IMR-90 (cell line): ENCODE measurements at regions not wholly inside any gene's neighbourhood (a gene's known extent, or its start where the extent isn't known, plus 50 kb on each side); places are given as distances from the start of the nearest gene placed in this dataset.

Experiments
- ATAC-seq: fragments of 200-7000 bp; cut with Tn5 transposase; 2 replicates; pipeline ENCODE4 v1.9.1; 2020; ENCODE audit warnings: low read depth, mild to moderate bottlenecking, moderate library complexity
- BruUV-seq: library from RNA; stranded (reverse); fragments of 400-500 nt; replicated peaks from 2 replicates; lab custom pipeline; 2021; lab: Mats Ljungman, UMichigan
- CTCF ChIA-PET: fragments of 300-600 bp; formaldehyde crosslinking; extraction: SDS; loops from one replicate; lab custom pipeline; 2021; ENCODE audit warnings: antibody characterized with exemption; lab: Yijun Ruan, JAX
- POLR2A ChIA-PET: fragments of 300-600 bp; sonication (Branson Sonifier 250); formaldehyde crosslinking; loops from one replicate; lab custom pipeline; 2022; ENCODE audit warnings: antibody characterized with exemption; ENCODE audit not compliant: unreplicated experiment; lab: Charles Lee
- DNase-seq: peaks from one replicate; pipeline ENCODE4 v3.0.0; 2013
- H2AFZ ChIP-seq: replicated peaks from 2 replicates; pipeline ENCODE3; 2013; ENCODE audit warnings: low read length, mild to moderate bottlenecking; ENCODE audit not compliant: poor library complexity
- H2AK5ac ChIP-seq: 2 replicates; pipeline ENCODE4 v1.6.1; 2013; ENCODE audit warnings: low read depth, low read length, inconsistent platforms
- H2AK9ac ChIP-seq: replicated peaks from 2 replicates; pipeline ENCODE3; 2013; ENCODE audit warnings: mild to moderate bottlenecking, low read depth, low read length, moderate library complexity; ENCODE audit not compliant: poor library complexity
- H2BK120ac ChIP-seq: 2 replicates; pipeline ENCODE4 v1.6.1; 2013; ENCODE audit warnings: low read depth, low read length, inconsistent platforms
- H2BK15ac ChIP-seq: 3 replicates; pipeline ENCODE4 v1.6.1; 2013; ENCODE audit warnings: low read depth, low read length, inconsistent platforms
- H2BK20ac ChIP-seq: 2 replicates; pipeline ENCODE4 v1.6.1; 2013; ENCODE audit warnings: low read depth, mild to moderate bottlenecking, inconsistent platforms, low read length, moderate library complexity
- H2BK5ac ChIP-seq: 2 replicates; pipeline ENCODE4 v1.6.1; 2013; ENCODE audit warnings: mild to moderate bottlenecking, low read depth, low read length, inconsistent platforms; ENCODE audit not compliant: poor library complexity, severe bottlenecking
- H3K14ac ChIP-seq: replicated peaks from 2 replicates; pipeline ENCODE4 v1.6.1; 2013; ENCODE audit warnings: low read depth, low read length, inconsistent platforms
- H3K18ac ChIP-seq: 2 replicates; pipeline ENCODE4 v1.6.1; 2013; ENCODE audit warnings: low read depth, low read length, control low read depth
- H3K23ac ChIP-seq: 2 replicates; pipeline ENCODE4 v1.6.1; 2013; ENCODE audit warnings: low read depth, low read length, inconsistent platforms
- H3K27ac ChIP-seq: 2 replicates; pipeline ENCODE4 v1.5.1; 2013; ENCODE audit warnings: mild to moderate bottlenecking, control low read depth, low read length; ENCODE audit not compliant: insufficient read depth
- H3K27me3 ChIP-seq: 2 replicates; pipeline ENCODE4 v1.6.1; 2013; ENCODE audit warnings: low read length; ENCODE audit not compliant: control insufficient read depth, insufficient read depth
- H3K36me3 ChIP-seq: 2 replicates; pipeline ENCODE4 v1.6.1; 2013; ENCODE audit warnings: low read length, mixed read lengths; ENCODE audit not compliant: control insufficient read depth, insufficient read depth
- H3K4ac ChIP-seq: 2 replicates; pipeline ENCODE4 v1.6.1; 2013; ENCODE audit warnings: low read depth, low read length, inconsistent platforms
- H3K4me1 ChIP-seq: 2 replicates; pipeline ENCODE4 v1.6.1; 2013; ENCODE audit warnings: low read length, mixed read lengths; ENCODE audit not compliant: control insufficient read depth, insufficient read depth
- H3K4me2 ChIP-seq: 2 replicates; pipeline ENCODE4 v1.6.1; 2013; ENCODE audit warnings: low read depth, mild to moderate bottlenecking, control low read depth, low read length, moderate library complexity
- H3K4me3 ChIP-seq: 2 replicates; pipeline ENCODE4 v1.5.1; 2013; ENCODE audit warnings: low read depth, mild to moderate bottlenecking, control low read depth, low read length, moderate library complexity; ENCODE audit not compliant: insufficient read depth
- H3K56ac ChIP-seq: 2 replicates; pipeline ENCODE4 v1.6.1; 2013; ENCODE audit warnings: low read length, inconsistent platforms; ENCODE audit not compliant: insufficient read depth; ENCODE audit errors: extremely low read depth
- H3K79me1 ChIP-seq, 2 experiments: 2 replicates each; pipeline ENCODE4 v1.6.1; 2013; ENCODE audit warnings: low read length in 2 of 2, inconsistent platforms in 1 of 2, low read depth in 1 of 2
- H3K9ac ChIP-seq: 2 replicates; pipeline ENCODE4 v1.6.1; 2013; ENCODE audit warnings: low read depth, low read length, control low read depth
- H3K9me1 ChIP-seq: 2 replicates; pipeline ENCODE4 v1.6.1; 2013; ENCODE audit warnings: low read length, inconsistent platforms; ENCODE audit not compliant: insufficient read depth
- H3K9me3 ChIP-seq: 2 replicates; pipeline ENCODE4 v1.6.1; 2013; ENCODE audit warnings: low read length; ENCODE audit not compliant: control insufficient read depth, insufficient read depth
- H4K20me1 ChIP-seq: 2 replicates; pipeline ENCODE4 v1.6.1; 2013; ENCODE audit warnings: low read length, inconsistent platforms; ENCODE audit not compliant: insufficient read depth
- H4K5ac ChIP-seq: 2 replicates; pipeline ENCODE4 v1.6.1; 2013; ENCODE audit warnings: mild to moderate bottlenecking, low read depth, low read length, control low read depth
- H4K8ac ChIP-seq, 2 experiments: 2 replicates each; pipeline ENCODE4 v1.6.1; 2013; ENCODE audit warnings: low read depth in 2 of 2, low read length in 2 of 2, control low read depth in 1 of 2, inconsistent platforms in 1 of 2
- H4K91ac ChIP-seq: 2 replicates; pipeline ENCODE4 v1.6.1; 2013; ENCODE audit warnings: low read depth, low read length, inconsistent platforms; ENCODE audit not compliant: insufficient read depth
- BHLHE40 ChIP-seq: fragments of 150-350 bp; IDR thresholded peaks from 2 replicates; pipeline ENCODE4 v1.6.1; 2016; ENCODE audit warnings: mild to moderate bottlenecking, low read depth, low read length
- CEBPB ChIP-seq: IDR thresholded peaks from 2 replicates; pipeline ENCODE4 v1.6.1; 2012; ENCODE audit warnings: low read depth, low read length, improper control_type of control experiment
- CHD1 ChIP-seq: IDR thresholded peaks from 2 replicates; pipeline ENCODE4 v1.6.1; 2012; ENCODE audit warnings: low read depth, low read length, improper control_type of control experiment
- FOS ChIP-seq: fragments of 150-350 bp; IDR thresholded peaks from 2 replicates; pipeline ENCODE4 v1.6.1; 2016; ENCODE audit warnings: low read depth, low read length
- MAFK ChIP-seq: IDR thresholded peaks from 2 replicates; pipeline ENCODE4 v1.6.1; 2012; ENCODE audit warnings: low read depth, low read length, improper control_type of control experiment
- MAZ ChIP-seq: IDR thresholded peaks from 2 replicates; pipeline ENCODE4 v1.6.1; 2012; ENCODE audit warnings: low read depth, mild to moderate bottlenecking, low read length, improper control_type of control experiment, moderate library complexity, borderline replicate concordance
- MXI1 ChIP-seq: IDR thresholded peaks from 2 replicates; pipeline ENCODE4 v1.6.1; 2012; ENCODE audit warnings: low read depth, mild to moderate bottlenecking, low read length, moderate library complexity, borderline replicate concordance
- NFE2L2 ChIP-seq: fragments of 150-350 bp; IDR thresholded peaks from 2 replicates; pipeline ENCODE4 v1.6.1; 2016; ENCODE audit warnings: low read depth, mild to moderate bottlenecking, low read length
- POLR2A ChIP-seq: IDR thresholded peaks from 2 replicates; pipeline ENCODE4 v1.6.1; 2012; ENCODE audit warnings: mild to moderate bottlenecking, low read depth, low read length
- RAD21 ChIP-seq: IDR thresholded peaks from 2 replicates; pipeline ENCODE4 v1.6.1; 2012; ENCODE audit warnings: low read length, improper control_type of control experiment
- RCOR1 ChIP-seq: IDR thresholded peaks from 2 replicates; pipeline ENCODE4 v1.6.1; 2012; ENCODE audit warnings: mild to moderate bottlenecking, low read length, improper control_type of control experiment; ENCODE audit not compliant: insufficient replicate concordance
- RFX5 ChIP-seq: IDR thresholded peaks from 2 replicates; pipeline ENCODE4 v1.8.0; 2012; ENCODE audit warnings: low read depth, mild to moderate bottlenecking, low read length, moderate library complexity
- SMC3 ChIP-seq: fragments of 150-350 bp; IDR thresholded peaks from 2 replicates; pipeline ENCODE4 v1.6.1; 2016; ENCODE audit warnings: low read depth, mild to moderate bottlenecking, antibody characterized with exemption, low read length, moderate library complexity
- WGBS, 2 experiments: methylation state at CpG; one replicate each; pipeline versions ENCODE4 v1.1.5 to v1.1.7; 2013; ENCODE audit warnings: missing lambda C conversion rate in 2 of 2; ENCODE audit not compliant: insufficient read length in 1 of 2; ENCODE audit errors: extremely low coverage in 2 of 2; 5-methylcytosine and 5-hydroxymethylcytosine counted together
- dilution Hi-C: fragments of 300-500 bp; cut with HindIII; formaldehyde crosslinking; loops from one replicate; pipeline ENCODE4 v1.14.3; 2018; ENCODE audit warnings: low sequenced_read_pairs; ENCODE audit not compliant: unreplicated experiment
- in situ Hi-C: fragments of 300-500 bp; cut with MboI; formaldehyde crosslinking; loops from 3 replicates; pipeline ENCODE4 v1.14.3; 2019; ENCODE audit warnings: low sequenced_read_pairs, inconsistent platforms, mixed read lengths
- intact Hi-C: fragments of 100-400 bp; cut with micrococcal nuclease; formaldehyde crosslinking; loops from 2 replicates; pipeline ENCODE4 v1.10.0; 2022
- TF ChIP-seq, protein P1 (sequence below): fragments of 150-350 bp; IDR thresholded peaks from 2 replicates; pipeline ENCODE4 v1.6.1; 2016; ENCODE audit warnings: low read depth, mild to moderate bottlenecking, low read length, moderate library complexity, borderline replicate concordance
- TF ChIP-seq, protein P2 (sequence below): conservative IDR thresholded peaks from 2 replicates; pipeline ENCODE4 v1.5.1; 2012; ENCODE audit warnings: mild to moderate bottlenecking, low read depth, low read length, improper control_type of control experiment
- TF ChIP-seq, protein P3 (sequence below): fragments of 150-350 bp; IDR thresholded peaks from 2 replicates; pipeline ENCODE4 v1.6.1; 2017; ENCODE audit warnings: mild to moderate bottlenecking, antibody characterized with exemption, low read length, low read depth

DNA sequence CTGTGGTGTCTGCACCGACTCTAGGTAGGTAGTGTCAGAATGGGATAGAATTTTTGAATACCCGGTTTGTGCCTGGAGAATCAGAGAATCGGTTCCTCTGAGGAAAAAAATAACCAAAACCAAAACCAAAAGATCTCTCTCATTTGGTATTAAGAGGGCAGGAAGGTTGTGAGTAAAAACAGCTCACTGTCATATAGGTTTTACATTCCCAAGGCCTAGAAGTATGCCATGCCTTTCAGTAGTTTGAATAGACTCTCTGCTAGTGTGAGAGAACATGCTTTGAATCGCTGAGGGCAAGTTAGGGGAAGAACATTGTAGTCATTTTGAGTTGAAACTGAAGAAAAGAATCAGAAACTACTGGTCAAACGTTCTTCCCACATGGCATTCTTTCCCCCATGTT is 411.4 kb upstream of the CD180 start:
- no peaks in the 10 kb centered on the region for H3K27me3 ChIP-seq
- H4K8ac ChIP-seq, result no peak overlapping the region
- H3K18ac ChIP-seq, result no peak overlapping the region
- H2AFZ ChIP-seq, result no peak overlapping the region
- no peak overlapping the region for H3K4ac ChIP-seq
- no peak overlapping the region for H2BK15ac ChIP-seq
- ATAC-seq, result no peak
- no peak overlapping the region for H4K91ac ChIP-seq
- H2AK5ac ChIP-seq, result no peak overlapping the region
- no peaks in the 10 kb centered on the region for H3K36me3 ChIP-seq
- no peak overlapping the region for H3K14ac ChIP-seq
- no peaks in the 10 kb centered on the region for H3K9me1 ChIP-seq
- no peak overlapping the region for H2BK120ac ChIP-seq
- in situ Hi-C loops, result no loop called here
- H3K9me3 ChIP-seq, result 0 out of 2 replicates have a peak, but pooled peaks cover 2% of the 10 kb centered on the region
- H4K20me1 ChIP-seq, result no peaks in the 10 kb centered on the region
- H2BK5ac ChIP-seq, result no peak overlapping the region
- H3K23ac ChIP-seq, result no peak overlapping the region
- no CpG with 5 or more reads among the region's 5 CpGs for WGBS, 2 experiments
- BruUV-seq, result no TSS peak
- no peaks in the 10 kb centered on the region for H3K79me1 ChIP-seq
- CTCF ChIA-PET, result no interaction called here
- no peak overlapping the region for H3K4me3 ChIP-seq
- no peak overlapping the region for H3K9ac ChIP-seq
- H2AK9ac ChIP-seq, result no peak overlapping the region
- TF ChIP-seq, protein P1, sequence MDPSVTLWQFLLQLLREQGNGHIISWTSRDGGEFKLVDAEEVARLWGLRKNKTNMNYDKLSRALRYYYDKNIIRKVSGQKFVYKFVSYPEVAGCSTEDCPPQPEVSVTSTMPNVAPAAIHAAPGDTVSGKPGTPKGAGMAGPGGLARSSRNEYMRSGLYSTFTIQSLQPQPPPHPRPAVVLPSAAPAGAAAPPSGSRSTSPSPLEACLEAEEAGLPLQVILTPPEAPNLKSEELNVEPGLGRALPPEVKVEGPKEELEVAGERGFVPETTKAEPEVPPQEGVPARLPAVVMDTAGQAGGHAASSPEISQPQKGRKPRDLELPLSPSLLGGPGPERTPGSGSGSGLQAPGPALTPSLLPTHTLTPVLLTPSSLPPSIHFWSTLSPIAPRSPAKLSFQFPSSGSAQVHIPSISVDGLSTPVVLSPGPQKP, result no peak
- TF ChIP-seq BHLHE40 (no peak), RCOR1 (no peak), NFE2L2 (no peak), RAD21 (no peak), MXI1 (no peak), CHD1 (no peak), POLR2A (no peak), SMC3 (no peak), FOS (no peak), CEBPB (no peak), MAFK (no peak), RFX5 (no peak), MAZ (no peak)
- TF ChIP-seq, protein P2, sequence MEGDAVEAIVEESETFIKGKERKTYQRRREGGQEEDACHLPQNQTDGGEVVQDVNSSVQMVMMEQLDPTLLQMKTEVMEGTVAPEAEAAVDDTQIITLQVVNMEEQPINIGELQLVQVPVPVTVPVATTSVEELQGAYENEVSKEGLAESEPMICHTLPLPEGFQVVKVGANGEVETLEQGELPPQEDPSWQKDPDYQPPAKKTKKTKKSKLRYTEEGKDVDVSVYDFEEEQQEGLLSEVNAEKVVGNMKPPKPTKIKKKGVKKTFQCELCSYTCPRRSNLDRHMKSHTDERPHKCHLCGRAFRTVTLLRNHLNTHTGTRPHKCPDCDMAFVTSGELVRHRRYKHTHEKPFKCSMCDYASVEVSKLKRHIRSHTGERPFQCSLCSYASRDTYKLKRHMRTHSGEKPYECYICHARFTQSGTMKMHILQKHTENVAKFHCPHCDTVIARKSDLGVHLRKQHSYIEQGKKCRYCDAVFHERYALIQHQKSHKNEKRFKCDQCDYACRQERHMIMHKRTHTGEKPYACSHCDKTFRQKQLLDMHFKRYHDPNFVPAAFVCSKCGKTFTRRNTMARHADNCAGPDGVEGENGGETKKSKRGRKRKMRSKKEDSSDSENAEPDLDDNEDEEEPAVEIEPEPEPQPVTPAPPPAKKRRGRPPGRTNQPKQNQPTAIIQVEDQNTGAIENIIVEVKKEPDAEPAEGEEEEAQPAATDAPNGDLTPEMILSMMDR, result no peak
- TF ChIP-seq, protein P3, sequence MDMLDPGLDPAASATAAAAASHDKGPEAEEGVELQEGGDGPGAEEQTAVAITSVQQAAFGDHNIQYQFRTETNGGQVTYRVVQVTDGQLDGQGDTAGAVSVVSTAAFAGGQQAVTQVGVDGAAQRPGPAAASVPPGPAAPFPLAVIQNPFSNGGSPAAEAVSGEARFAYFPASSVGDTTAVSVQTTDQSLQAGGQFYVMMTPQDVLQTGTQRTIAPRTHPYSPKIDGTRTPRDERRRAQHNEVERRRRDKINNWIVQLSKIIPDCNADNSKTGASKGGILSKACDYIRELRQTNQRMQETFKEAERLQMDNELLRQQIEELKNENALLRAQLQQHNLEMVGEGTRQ, result no peak
- DNase-seq, result no peak
- H3K27ac ChIP-seq, result no peak overlapping the region
- intact Hi-C loops, result no loop called here
- no peak overlapping the region for H3K56ac ChIP-seq
- dilution Hi-C loops, result no loop called here
- H3K4me1 ChIP-seq, result no peaks in the 10 kb centered on the region
- H4K5ac ChIP-seq, result no peak overlapping the region
- POLR2A ChIA-PET, result no interaction called here
- H2BK20ac ChIP-seq, result no peak overlapping the region
- no peak overlapping the region for H3K4me2 ChIP-seq
